Amniotic epithelial cell (primary cell): ENCODE measurements at regions not wholly inside any gene's neighbourhood (a gene's known extent, or its start where the extent isn't known, plus 50 kb on each side); places are given as distances from the start of the nearest gene placed in this dataset.
"Not testable (repeated sequence)": the region's sequence is repeated elsewhere in the genome, so short reads cannot be mapped to it uniquely, and the experiment has no call there.

Source experiments
- DNase-seq: peaks from one replicate; pipeline ENCODE4 v3.0.0-alpha.2; 2010; ENCODE audit warnings: low read depth

- DNase-seq: no peak
Measured at GRCh38 chr12:126447346-126447745, 1382.1 kb downstream of the AACS start.

GRCh38 chr12:126451809-126452208 is 1386.6 kb downstream of the AACS start:
- DNase-seq: no peak

- not testable (repeated sequence) for DNase-seq
Measured at GRCh38 chr12:126452686-126453085, 1387.5 kb downstream of the AACS start.

GRCh38 chr12:126454581-126454980 is 1389.3 kb downstream of the AACS start:
- no peak for DNase-seq

GRCh38 chr12:126457776-126458175 is 1392.5 kb downstream of the AACS start:
- no peak for DNase-seq

GRCh38 chr12:126464153-126464552 is 1398.9 kb downstream of the AACS start:
- DNase-seq: no peak

GRCh38 chr12:126469211-126469610 is 1404.0 kb downstream of the AACS start:
- DNase-seq: no peak

GRCh38 chr12:126474703-126475102 is 1409.5 kb downstream of the AACS start:
- no peak for DNase-seq

GRCh38 chr12:126480451-126480850 is 1415.2 kb downstream of the AACS start:
- no peak for DNase-seq

- DNase-seq: no peak
Measured at GRCh38 chr12:126481688-126482087, 1416.5 kb downstream of the AACS start.

GRCh38 chr12:126482238-126482889 is 1417.1 kb downstream of the AACS start:
- DNase-seq: no peak

- DNase-seq: peak; percentile 51
Measured at GRCh38 chr12:126483145-126484068, 1418.2 kb downstream of the AACS start.

- no peak for DNase-seq
Measured at GRCh38 chr12:126487431-126487980, 1422.3 kb downstream of the AACS start.

- DNase-seq: no peak
Measured at GRCh38 chr12:126488806-126489205, 1423.6 kb downstream of the AACS start.

GRCh38 chr12:126492181-126492580 is 1426.9 kb downstream of the AACS start:
- no peak for DNase-seq

GRCh38 chr12:126493366-126494108 is 1428.3 kb downstream of the AACS start:
- peak; percentile 35 for DNase-seq

- no peak for DNase-seq
Measured at GRCh38 chr12:126496201-126496600, 1431.0 kb downstream of the AACS start.

- DNase-seq: peak; percentile 43
Measured at GRCh38 chr12:126506426-126507182, 1441.4 kb downstream of the AACS start.

- DNase-seq: peak; percentile 33
Measured at GRCh38 chr12:126507231-126507630, 1442.0 kb downstream of the AACS start.

- no peak for DNase-seq
Measured at GRCh38 chr12:126509572-126509971, 1444.3 kb downstream of the AACS start.

- no peak for DNase-seq
Measured at GRCh38 chr12:126510630-126511029, 1445.4 kb downstream of the AACS start.
